ENCODE measurements at regions not wholly inside any gene's neighbourhood (a gene's known extent, or its start where the extent isn't known, plus 50 kb on each side); places are given as distances from the start of the nearest gene placed in this dataset.

DNA sequence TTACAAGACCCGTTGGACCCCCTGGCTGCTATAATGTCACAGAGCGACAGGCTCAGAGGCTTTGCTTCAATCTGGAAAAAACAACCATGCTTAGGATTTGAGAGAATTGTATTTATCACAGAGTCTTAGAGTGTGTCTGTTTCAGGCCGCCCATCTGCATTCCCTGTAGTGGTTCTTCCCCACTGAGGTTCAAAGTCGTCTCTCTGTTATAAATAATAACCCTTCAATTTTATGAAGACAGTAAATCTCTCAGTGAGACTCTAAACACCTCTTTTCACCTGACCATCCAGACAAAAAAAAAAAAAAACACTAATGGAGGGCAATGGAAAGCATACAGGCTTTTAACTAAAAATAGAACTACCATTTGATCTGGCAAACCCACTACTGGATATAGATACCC, 565.4 kb upstream of the AUTS2 start:
- Histone ChIP-seq H3K9me3 (ENCODE audit: low read length) (no peaks in the 10 kb centered on the region), H3K27me3 (ENCODE audit: insufficient read depth, low read length) (no peaks in the 10 kb centered on the region), H2AFZ (ENCODE audit: low read depth, low read length) (no peak overlapping the region), H3K4me3 (ENCODE audit: low read length) (no peak overlapping the region), H3K4me1 (ENCODE audit: insufficient read depth, low read length) (no peaks in the 10 kb centered on the region), H3K36me3 (ENCODE audit: insufficient read depth, low read length) (no peaks in the 10 kb centered on the region)

DNA sequence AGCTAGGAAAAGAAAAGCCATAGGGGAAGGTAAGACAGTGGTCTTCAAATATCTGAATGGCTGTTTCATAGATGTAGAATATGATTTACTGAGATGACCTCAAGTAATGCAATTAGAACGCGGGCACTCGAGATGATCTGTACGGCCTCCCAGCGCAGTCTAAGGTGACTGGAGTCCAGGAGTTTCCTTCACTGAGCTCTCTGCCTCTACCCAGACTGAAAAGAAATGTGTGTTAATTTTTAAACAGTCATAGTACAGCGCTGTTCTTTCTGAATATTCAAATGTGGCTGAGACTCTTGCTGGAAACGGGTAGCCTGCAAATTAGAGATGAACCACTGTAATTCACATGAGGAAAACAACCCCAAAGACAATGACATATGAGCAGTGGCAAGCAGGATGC, 562.4 kb upstream of the AUTS2 start:
- Histone ChIP-seq H3K4me3 (ENCODE audit: low read length) (no peak overlapping the region), H3K36me3 (ENCODE audit: insufficient read depth, low read length) (no peaks in the 10 kb centered on the region), H3K27me3 (ENCODE audit: insufficient read depth, low read length) (no peaks in the 10 kb centered on the region), H3K9me3 (ENCODE audit: low read length) (no peaks in the 10 kb centered on the region), H2AFZ (ENCODE audit: low read depth, low read length) (no peak overlapping the region), H3K4me1 (ENCODE audit: insufficient read depth, low read length) (no peaks in the 10 kb centered on the region)

DNA sequence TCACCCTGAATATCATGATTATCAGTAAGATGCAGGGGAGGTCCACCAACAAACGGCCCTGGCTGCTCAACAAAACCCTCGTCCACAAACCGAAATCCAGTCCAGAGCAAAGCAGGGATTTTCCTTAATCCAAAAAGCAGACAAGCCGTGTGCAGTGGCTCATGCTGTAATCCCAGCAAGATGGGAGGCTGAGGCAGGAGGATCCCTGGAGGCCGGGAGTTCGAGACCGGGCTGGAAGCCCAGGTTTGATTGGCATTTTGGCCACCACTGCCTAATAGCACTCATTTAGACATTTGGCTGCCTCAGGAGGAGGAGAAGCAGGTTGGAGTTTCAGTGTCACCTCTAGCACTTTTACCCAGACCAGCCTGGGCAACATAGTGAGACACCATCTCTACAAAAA, 562.0 kb upstream of the AUTS2 start:
- Histone ChIP-seq H3K9me3 (ENCODE audit: low read length) (no peaks in the 10 kb centered on the region), H3K4me1 (ENCODE audit: insufficient read depth, low read length) (no peaks in the 10 kb centered on the region), H3K27me3 (ENCODE audit: insufficient read depth, low read length) (no peaks in the 10 kb centered on the region), H3K4me3 (ENCODE audit: low read length) (no peak overlapping the region), H2AFZ (ENCODE audit: low read depth, low read length) (no peak overlapping the region), H3K36me3 (ENCODE audit: insufficient read depth, low read length) (no peaks in the 10 kb centered on the region)

DNA sequence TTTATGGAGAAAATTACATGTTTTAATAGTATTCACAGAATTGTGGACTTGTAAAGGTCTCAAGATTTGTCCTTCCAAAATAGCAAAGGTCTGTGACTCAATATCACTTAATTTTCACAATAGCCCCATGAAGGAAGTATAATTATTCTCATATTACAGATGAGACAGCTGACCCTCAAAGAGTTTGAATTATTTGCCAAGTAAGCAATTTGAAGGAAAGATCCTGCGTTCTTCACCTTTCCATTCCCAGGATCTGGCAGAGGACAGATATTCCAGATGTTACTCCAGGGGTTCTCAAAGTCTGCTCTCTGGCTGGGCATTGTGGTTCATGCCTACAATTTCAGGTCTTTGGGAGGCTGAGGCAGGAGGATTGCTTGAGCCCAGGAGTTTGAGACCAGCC, 559.4 kb upstream of the AUTS2 start:
- Histone ChIP-seq H3K9me3 (ENCODE audit: low read length) (no peaks in the 10 kb centered on the region), H3K27me3 (ENCODE audit: insufficient read depth, low read length) (no peaks in the 10 kb centered on the region), H3K4me3 (ENCODE audit: low read length) (no peak overlapping the region), H2AFZ (ENCODE audit: low read depth, low read length) (no peak overlapping the region), H3K36me3 (ENCODE audit: insufficient read depth, low read length) (no peaks in the 10 kb centered on the region), H3K4me1 (ENCODE audit: insufficient read depth, low read length) (no peaks in the 10 kb centered on the region)

DNA sequence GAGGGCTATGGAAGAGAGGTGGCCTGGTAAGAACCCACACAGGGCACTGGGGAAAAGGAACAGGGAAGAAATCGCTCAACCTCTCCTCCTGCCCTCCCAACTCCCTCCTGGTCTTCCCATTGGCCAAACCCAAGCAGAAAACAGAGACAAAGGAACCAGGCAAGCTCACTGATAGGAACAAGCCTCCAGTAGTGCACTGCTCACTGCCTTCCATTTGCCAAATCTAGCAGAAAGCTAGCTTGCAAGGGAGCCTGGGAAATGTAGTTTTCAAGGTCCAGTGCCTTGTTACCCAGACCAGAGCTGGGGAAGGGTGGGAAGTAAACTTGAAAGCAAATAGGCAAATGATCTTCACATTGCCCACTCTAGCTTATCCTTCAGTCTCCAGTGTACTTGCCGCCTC, 556.1 kb upstream of the AUTS2 start:
- Histone ChIP-seq H2AFZ (ENCODE audit: low read depth, low read length) (no peak overlapping the region), H3K4me3 (ENCODE audit: low read length) (no peak overlapping the region), H3K4me1 (ENCODE audit: insufficient read depth, low read length) (no peaks in the 10 kb centered on the region), H3K27me3 (ENCODE audit: insufficient read depth, low read length) (no peaks in the 10 kb centered on the region), H3K9me3 (ENCODE audit: low read length) (no peaks in the 10 kb centered on the region), H3K36me3 (ENCODE audit: insufficient read depth, low read length) (no peaks in the 10 kb centered on the region)

DNA sequence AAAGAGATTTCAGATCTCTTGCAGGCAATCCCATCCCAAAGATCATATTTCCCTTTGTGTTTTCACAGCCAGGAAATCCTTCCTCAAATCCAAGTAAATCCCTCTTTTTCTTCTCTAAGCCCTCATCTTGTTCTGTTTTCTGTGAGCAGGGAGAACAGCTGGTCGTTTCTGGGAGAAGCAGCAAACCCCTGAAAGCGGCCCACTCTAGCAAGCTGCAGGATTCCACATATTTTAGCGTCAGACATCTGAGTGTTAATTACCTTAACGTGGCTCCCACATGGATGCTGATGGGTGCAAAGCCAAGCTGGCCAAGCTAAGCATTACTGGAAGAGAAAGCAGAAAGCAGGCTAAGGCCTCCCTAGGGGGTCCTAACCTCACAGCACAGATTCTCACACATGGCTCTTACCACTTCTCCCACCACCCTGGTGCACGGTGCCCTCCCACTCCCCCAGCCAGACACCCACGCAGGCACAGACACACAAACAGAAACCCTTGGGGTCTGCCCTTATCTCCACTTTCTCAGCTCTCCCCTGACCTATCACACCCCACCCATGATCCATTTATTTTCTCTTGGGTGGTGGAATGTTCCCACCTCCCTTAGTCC, 551.0 kb upstream of the AUTS2 start:
- Histone ChIP-seq H3K36me3 (ENCODE audit: insufficient read depth, low read length) (no peaks in the 10 kb centered on the region), H3K9me3 (ENCODE audit: low read length) (no peaks in the 10 kb centered on the region), H3K4me1 (ENCODE audit: insufficient read depth, low read length) (no peaks in the 10 kb centered on the region), H3K4me3 (ENCODE audit: low read length) (no peak overlapping the region), H3K27me3 (ENCODE audit: insufficient read depth, low read length) (no peaks in the 10 kb centered on the region), H2AFZ (ENCODE audit: low read depth, low read length) (no peak overlapping the region)

DNA sequence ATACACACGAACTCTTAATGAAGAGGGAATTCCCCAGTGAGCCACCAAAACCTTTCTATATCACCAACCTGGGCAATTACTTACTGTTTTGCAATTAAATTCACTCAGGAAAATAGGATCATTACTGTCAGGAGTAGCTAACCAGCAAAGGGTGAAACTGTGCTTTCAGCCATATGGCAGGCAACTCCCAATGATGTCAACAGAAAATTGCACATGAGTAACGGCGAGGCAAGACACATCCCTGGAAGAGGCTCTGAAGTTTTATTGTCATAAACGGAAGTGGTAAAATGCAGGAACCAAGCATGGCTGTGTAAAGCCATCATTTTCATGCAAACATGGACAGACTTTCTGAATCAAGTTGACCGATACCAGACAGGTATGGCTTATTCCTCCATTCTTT, 548.9 kb upstream of the AUTS2 start:
- Histone ChIP-seq H3K4me1 (ENCODE audit: insufficient read depth, low read length) (no peaks in the 10 kb centered on the region), H2AFZ (ENCODE audit: low read depth, low read length) (no peak overlapping the region), H3K36me3 (ENCODE audit: insufficient read depth, low read length) (no peaks in the 10 kb centered on the region), H3K27me3 (ENCODE audit: insufficient read depth, low read length) (no peaks in the 10 kb centered on the region), H3K4me3 (ENCODE audit: low read length) (no peak overlapping the region), H3K9me3 (ENCODE audit: low read length) (no peaks in the 10 kb centered on the region)

DNA sequence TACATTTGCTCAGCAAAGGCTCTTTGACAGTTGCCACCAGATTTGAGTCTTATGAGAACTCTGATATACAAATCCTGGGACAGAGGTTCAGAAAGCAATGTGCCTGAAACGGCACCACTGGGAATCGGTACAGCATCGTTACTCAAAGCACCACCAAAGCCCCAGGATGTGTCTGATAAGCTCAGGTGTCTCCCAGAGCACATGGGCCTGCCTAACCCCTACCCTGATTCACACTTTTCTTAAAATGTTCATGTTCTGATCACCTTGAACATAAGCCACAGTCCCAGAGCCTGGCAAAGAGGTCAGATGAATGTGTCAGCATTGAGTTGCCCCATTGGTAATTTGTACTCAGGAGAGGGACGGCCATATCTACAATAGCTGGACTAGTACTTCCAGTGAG, 545.8 kb upstream of the AUTS2 start:
- no peak overlapping the region for H3K4me3 ChIP-seq (ENCODE audit: low read length)
- H3K36me3 ChIP-seq (ENCODE audit: insufficient read depth, low read length): no peaks in the 10 kb centered on the region
- no peak overlapping the region for H2AFZ ChIP-seq (ENCODE audit: low read depth, low read length)
- H3K9me3 ChIP-seq (ENCODE audit: low read length): no peaks in the 10 kb centered on the region
- H3K27me3 ChIP-seq (ENCODE audit: insufficient read depth, low read length): no peaks in the 10 kb centered on the region
- H3K4me1 ChIP-seq (ENCODE audit: insufficient read depth, low read length): no peaks in the 10 kb centered on the region

DNA sequence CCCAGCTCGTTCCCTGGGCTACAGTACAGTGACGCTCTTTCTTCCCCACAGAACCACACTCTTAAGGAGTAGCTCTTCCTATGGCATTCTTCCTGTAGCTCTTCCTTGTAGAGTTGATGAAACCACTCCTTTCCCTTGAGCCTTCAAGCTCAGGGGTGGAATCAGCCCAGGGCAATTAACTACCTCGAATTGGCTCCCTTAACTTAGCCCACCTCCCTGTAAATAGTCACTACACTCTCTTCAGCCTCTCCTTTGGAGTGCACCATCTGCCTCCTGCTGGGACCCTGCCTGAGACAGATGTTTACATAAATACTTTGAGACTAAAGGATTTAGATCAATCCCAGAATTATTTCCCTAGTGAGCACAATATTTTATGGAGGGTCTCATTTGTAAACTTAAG, 537.8 kb upstream of the AUTS2 start:
- Histone ChIP-seq H3K9me3 (ENCODE audit: low read length) (no peaks in the 10 kb centered on the region), H3K4me1 (ENCODE audit: insufficient read depth, low read length) (no peaks in the 10 kb centered on the region), H3K4me3 (ENCODE audit: low read length) (no peak overlapping the region), H2AFZ (ENCODE audit: low read depth, low read length) (no peak overlapping the region), H3K36me3 (ENCODE audit: insufficient read depth, low read length) (no peaks in the 10 kb centered on the region), H3K27me3 (ENCODE audit: insufficient read depth, low read length) (no peaks in the 10 kb centered on the region)

DNA sequence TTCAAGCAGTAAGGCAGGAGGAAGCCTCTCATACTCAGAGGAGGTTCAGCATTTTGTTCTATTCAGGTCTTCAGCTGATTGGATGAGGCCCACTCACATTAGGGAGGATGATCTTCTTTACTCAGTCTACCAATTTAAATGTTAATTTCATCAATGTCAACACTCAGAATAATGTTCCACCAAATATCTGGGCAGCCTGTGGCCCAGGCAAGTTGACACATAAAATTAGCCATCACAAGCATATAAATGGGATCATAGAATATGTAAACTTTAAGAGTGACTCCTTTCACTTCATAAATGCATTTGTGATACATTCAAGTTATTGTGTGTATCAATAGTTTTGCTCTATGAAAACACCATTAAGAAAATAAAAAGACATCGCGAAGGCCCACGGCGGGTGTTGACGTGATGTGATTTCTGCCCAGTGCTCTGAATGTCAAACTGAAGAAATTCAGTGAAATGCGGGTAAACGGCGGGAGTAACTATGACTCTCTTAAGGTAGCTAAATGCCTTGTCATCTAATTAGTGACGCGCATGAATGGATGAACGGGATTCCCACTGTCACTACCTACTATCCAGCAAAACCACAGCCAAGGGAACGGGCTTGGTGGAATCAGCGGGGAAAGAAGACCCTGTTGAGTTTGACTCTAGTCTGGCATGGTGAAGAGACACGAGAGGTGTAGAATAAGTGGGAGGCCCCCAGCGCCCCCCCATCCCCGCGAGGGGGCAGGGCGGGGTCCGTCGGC, 536.1 kb upstream of the AUTS2 start:
- Histone ChIP-seq H2AFZ (ENCODE audit: low read depth, low read length) (no peak overlapping the region), H3K4me1 (ENCODE audit: insufficient read depth, low read length) (no peaks in the 10 kb centered on the region), H3K27me3 (ENCODE audit: insufficient read depth, low read length) (no peaks in the 10 kb centered on the region), H3K36me3 (ENCODE audit: insufficient read depth, low read length) (no peaks in the 10 kb centered on the region), H3K9me3 (ENCODE audit: low read length) (no peaks in the 10 kb centered on the region), H3K4me3 (ENCODE audit: low read length) (no peak overlapping the region)

DNA sequence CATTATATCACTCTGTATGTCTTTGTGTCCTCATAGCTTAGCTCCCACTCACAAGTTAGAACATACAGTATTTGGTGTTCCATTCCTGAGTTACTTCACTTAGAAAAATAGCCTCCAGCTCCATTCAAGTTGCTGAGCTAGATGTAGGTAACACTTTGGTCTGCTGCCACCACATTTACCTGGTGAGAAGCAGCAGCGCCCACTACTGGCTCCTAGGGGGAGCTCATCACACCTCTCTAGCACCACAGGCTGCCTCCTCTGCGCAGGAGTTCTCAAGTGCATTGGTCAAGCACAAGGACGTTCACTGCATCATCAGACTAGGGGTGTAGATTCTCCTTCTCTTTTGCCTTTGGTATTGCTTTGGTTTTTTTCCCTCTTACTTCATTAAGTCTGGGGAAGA, 530.9 kb upstream of the AUTS2 start:
- H3K27me3 ChIP-seq (ENCODE audit: insufficient read depth, low read length): no peaks in the 10 kb centered on the region
- no peak overlapping the region for H2AFZ ChIP-seq (ENCODE audit: low read depth, low read length)
- H3K9me3 ChIP-seq (ENCODE audit: low read length): no peaks in the 10 kb centered on the region
- no peak overlapping the region for H3K4me3 ChIP-seq (ENCODE audit: low read length)
- no peaks in the 10 kb centered on the region for H3K4me1 ChIP-seq (ENCODE audit: insufficient read depth, low read length)
- no peaks in the 10 kb centered on the region for H3K36me3 ChIP-seq (ENCODE audit: insufficient read depth, low read length)

DNA sequence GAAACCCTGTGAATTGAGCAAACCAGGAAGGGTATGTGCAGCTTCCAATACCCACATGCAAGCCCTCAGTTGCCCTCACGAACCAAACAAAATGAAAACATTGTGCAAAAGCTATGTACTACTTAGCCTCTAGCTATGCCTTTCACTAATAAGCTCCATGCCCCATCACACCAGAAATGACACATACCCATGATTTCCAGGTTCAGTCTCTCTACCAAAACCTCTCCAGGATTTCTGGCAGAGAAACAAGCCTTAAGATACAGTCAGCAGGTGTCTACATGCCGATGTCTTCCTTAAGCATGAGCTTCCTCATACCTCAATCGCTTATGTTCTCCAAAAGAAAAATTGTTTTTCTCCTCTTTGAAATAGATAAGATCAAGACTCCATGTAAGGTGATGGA, 527.8 kb upstream of the AUTS2 start:
- H3K4me1 ChIP-seq (ENCODE audit: insufficient read depth, low read length): no peaks in the 10 kb centered on the region
- H3K9me3 ChIP-seq (ENCODE audit: low read length): no peaks in the 10 kb centered on the region
- no peaks in the 10 kb centered on the region for H3K36me3 ChIP-seq (ENCODE audit: insufficient read depth, low read length)
- H3K27me3 ChIP-seq (ENCODE audit: insufficient read depth, low read length): no peaks in the 10 kb centered on the region
- no peak overlapping the region for H3K4me3 ChIP-seq (ENCODE audit: low read length)
- no peak overlapping the region for H2AFZ ChIP-seq (ENCODE audit: low read depth, low read length)

DNA sequence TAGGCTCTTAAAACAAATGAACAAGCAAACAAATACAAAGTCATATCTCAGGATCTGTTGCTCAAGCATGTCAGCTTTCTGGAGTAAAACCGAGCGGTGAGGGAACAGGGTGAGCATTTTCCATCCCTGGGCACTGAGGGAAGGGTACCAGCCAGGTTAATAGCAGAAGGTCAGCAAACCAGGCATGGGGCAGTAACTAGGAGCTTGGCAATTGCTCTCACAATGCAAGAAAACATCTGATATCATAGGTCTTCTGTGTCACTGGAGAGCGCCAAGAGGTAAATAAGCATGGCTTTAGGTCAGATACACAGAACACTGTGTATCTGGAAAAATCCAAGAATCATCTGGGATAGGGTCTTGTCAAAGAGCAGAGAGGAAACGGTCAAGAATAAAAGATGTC, 521.7 kb upstream of the AUTS2 start:
- H3K36me3 ChIP-seq (ENCODE audit: insufficient read depth, low read length): no peaks in the 10 kb centered on the region
- H2AFZ ChIP-seq (ENCODE audit: low read depth, low read length): no peak overlapping the region
- no peak overlapping the region for H3K4me3 ChIP-seq (ENCODE audit: low read length)
- no peaks in the 10 kb centered on the region for H3K9me3 ChIP-seq (ENCODE audit: low read length)
- no peaks in the 10 kb centered on the region for H3K4me1 ChIP-seq (ENCODE audit: insufficient read depth, low read length)
- no peaks in the 10 kb centered on the region for H3K27me3 ChIP-seq (ENCODE audit: insufficient read depth, low read length)
